ENCODE measurements at regions not wholly inside any gene's neighbourhood (a gene's known extent, or its start where the extent isn't known, plus 50 kb on each side); places are given as distances from the start of the nearest gene placed in this dataset.
"Not testable (repeated sequence)": the region's sequence is repeated elsewhere in the genome, so short reads cannot be mapped to it uniquely, and the experiment has no call there.

- no peak for DNase-seq
Measured at GRCh38 chr4:17232566-17233253, 279.2 kb downstream of the QDPR start.

DNA sequence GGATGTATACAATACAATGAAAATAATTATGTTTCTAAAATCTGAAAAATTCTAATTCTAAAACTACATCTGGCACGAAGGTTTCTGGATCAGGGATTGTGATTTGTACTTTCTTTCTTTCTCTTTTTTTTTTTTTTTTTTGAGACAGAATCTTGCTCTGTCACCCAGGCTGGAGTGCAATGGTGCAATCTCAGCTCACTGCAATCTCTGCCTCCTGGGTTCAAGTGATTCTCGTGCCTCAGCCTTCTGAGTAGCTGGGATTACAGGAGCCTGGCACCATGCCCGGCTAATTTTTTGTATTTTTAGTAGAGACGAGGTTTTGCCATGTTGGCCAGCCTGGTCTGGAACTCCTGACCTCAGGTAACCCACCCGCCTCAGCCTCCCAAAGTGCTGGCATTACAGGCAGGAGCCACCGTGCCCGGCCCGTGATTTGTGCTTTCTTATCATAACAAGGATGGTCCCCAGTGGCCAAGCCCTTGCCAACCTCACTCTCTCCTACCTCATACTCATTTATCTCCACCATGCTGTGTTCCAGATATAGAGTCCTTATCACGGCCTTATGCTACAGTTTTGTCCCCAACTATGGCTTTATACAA, 279.9 kb downstream of the QDPR start:
- DNase-seq, result not testable (repeated sequence)

- no peak for DNase-seq
Measured at GRCh38 chr4:17230727-17231126, 281.2 kb downstream of the QDPR start.

- DNase-seq, result no peak
Measured at GRCh38 chr4:17220816-17221215, 291.1 kb downstream of the QDPR start.

- DNase-seq, result no peak
Measured at GRCh38 chr4:17218786-17219185, 293.1 kb downstream of the QDPR start.

GRCh38 chr4:17206829-17207801, 304.8 kb downstream of the QDPR start:
- no peak for DNase-seq

DNA sequence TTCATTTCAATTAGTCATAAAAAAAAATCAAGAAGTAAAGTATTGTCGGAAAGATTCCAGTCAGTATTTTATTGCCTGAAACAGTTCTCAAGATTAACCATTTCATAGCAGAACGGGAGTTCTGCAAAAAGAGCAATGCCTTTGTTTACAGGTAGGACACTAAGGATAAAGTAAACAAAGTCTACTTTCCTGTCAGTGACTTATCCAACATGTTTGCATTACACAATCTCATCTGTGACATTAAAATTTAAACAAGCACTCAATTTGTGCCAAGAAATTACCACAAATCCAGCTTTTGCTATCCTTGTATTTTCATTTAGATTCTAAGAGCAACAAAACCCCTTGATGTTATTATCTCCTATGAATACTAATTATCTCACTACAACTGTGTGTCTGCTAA, 306.5 kb upstream of the LDB2 start:
- no peak for DNase-seq

DNA sequence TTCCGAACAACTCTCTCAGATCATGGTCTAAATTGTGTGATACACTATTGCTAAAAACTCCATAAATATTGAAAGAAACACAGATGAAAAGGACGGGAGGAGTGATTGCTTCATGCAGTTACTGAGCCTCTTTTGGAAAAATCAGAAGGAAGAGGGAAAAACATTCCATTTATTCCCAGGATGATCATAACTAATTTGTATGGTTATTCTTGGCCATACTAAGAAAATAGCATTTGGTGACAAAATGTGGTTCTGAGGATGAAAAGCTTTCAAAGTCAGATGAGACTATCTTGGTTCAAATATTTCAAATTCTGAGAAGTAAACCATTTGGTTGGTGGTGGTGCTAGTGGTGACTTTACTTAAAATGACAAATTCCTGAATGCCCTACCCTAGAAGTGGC, 305.4 kb upstream of the LDB2 start:
- DNase-seq, result no peak

- no peak for DNase-seq
Measured at GRCh38 chr4:17197070-17197469, 298.6 kb upstream of the LDB2 start.

GRCh38 chr4:17195461-17196275, 297.2 kb upstream of the LDB2 start:
- no peak for DNase-seq

- no peak for DNase-seq
Measured at GRCh38 chr4:17194586-17194985, 296.1 kb upstream of the LDB2 start.

DNA sequence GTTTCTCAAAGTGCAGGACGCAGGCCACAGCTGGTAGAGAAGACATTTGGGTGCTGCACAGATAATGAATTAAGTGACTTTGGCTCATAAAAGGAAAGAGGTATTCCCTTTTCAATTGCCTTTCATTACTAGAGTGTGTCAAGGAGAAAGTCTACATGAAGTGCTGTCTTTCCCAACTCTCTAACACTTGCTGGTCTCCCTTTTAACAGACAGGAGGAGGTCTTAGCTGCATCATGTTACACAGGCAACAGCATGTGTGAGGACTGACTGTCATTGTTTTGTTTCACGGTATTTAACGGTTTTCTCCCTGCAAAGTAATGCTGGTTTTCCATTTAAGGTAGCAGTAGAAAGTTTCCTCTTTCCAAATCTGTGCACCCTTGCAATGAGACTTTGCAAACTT, 291.3 kb upstream of the LDB2 start:
- DNase-seq, result no peak

- DNase-seq, result no peak
Measured at GRCh38 chr4:17189401-17189720, 290.9 kb upstream of the LDB2 start.

- DNase-seq, result no peak
Measured at GRCh38 chr4:17188547-17189400, 290.3 kb upstream of the LDB2 start.

- DNase-seq, result no peak
Measured at GRCh38 chr4:17188125-17188524, 289.7 kb upstream of the LDB2 start.

DNA sequence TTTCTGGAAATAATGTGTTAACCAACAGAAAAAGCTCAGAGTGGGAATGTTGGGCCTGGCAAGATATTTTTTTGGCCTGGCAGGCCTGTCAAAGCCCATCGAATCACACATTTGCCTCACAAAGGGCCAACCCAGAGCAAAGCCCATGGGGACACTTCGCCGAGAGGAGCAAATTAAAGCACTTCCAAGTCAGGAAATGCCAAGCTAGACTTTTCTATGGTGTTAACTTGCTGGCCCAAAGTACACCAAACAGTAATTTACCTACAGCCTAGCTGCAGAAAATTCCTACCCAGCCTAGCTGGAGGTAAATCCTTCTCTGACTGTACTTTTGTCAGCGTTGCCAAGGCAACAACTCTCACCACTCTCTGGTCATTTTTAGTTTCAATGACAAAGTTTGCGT, 288.6 kb upstream of the LDB2 start:
- DNase-seq, result no peak

GRCh38 chr4:17182888-17183287, 284.4 kb upstream of the LDB2 start:
- DNase-seq, result no peak

GRCh38 chr4:17174751-17175150, 276.3 kb upstream of the LDB2 start:
- DNase-seq, result no peak

DNA sequence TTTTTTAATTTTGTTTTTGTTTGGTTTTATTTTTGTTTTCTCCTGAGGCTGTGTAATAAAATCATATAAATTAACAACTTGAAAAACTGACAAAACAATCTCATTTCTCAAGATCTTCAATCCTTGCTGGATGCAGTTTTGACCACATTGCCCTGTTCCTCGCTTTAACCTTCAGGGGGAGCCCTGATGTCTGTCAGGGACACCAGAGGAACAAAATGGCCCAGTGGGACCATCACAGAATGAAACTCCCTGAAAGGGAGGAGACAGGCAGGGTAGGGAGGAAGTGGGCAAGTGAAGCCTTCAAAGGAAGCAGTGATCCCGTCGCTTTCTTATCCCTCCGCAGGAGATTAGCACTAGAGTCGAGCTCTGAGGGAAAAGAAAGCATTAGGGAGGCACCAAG, 274.9 kb upstream of the LDB2 start:
- peak; percentile 26 for DNase-seq

DNA sequence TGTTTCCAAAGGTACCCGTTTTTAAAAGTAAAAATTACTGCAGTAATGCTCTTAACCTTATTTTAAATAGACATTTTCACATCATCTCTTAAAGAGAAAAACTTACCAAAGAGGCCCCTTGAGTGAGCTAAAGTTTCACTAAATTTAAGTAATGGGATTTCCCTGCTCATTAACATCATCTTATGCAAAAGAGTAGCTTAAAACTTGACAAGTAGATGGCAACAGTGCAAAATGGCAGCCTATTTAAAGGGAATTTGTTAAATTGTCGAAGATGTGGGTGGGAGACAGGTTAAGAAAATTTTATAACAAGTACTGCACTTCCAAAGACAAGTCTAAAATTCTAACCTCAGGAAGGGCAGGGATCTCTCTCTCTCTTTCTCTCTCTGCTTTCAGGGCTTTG, 271.7 kb upstream of the LDB2 start:
- DNase-seq, result no peak

GRCh38 chr4:17169699-17170098, 271.3 kb upstream of the LDB2 start:
- no peak for DNase-seq

DNA sequence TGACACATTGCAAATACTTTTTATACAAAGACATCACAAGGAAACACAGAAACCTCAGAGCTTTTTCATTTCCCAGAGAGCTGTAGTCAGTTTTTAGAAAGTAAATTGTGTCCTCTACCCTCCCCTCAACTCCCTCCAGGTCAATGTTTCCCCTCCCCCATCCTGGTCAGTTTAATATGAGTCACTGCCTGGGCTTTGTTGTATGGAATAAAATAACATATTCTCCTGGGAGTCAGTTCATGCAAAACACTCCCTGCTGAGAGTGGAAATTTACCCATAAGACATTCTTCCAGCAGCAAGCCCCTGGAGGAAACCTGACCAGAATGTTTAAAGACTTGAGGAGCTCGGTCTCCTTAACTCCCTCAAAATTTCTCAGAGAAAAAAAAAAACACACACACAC, 270.1 kb upstream of the LDB2 start:
- peak; percentile 13 for DNase-seq
